ENCODE measurements at regions not wholly inside any gene's neighbourhood (a gene's known extent, or its start where the extent isn't known, plus 50 kb on each side); places are given as distances from the start of the nearest gene placed in this dataset.

GRCh38 chr6:164721460-164721859 lies 587.9 kb downstream of the C6orf118 start:
- Histone ChIP-seq H2AFZ (ENCODE audit: low read depth, low read length, poor library complexity, severe bottlenecking) (no peak overlapping the region), H3K9me2 (ENCODE audit: insufficient read depth) (no peaks in the 10 kb centered on the region), H3K4me1 (ENCODE audit: control insufficient read depth in 1 of 2, insufficient read depth in 2 of 2, low read length in 2 of 2) (no peaks in the 10 kb centered on the region), H3K9ac (ENCODE audit: low read length) (no peak overlapping the region), H3K4me2 (ENCODE audit: low read length) (no peak overlapping the region), H3K9me3 (ENCODE audit: control insufficient read depth in 1 of 2, insufficient read depth in 1 of 2, low read depth in 1 of 2, low read length in 2 of 2) (peaks cover 3 to 5% of the 10 kb centered on the region in 2 experiments; a peak in 2 of 4 replicates), H3K27me3 (ENCODE audit: insufficient read depth, low read length) (no peaks in the 10 kb centered on the region), H3K4me3 (replicated peaks in 1 of 2; ENCODE audit: low read depth in 1 of 2, low read length in 2 of 2) (no peak overlapping the region), H4K20me1 (ENCODE audit: insufficient read depth) (no peaks in the 10 kb centered on the region), H3K79me2 (ENCODE audit: insufficient read depth, low read length) (no peaks in the 10 kb centered on the region), H3K36me3 (ENCODE audit: control insufficient read depth in 1 of 2, insufficient read depth in 2 of 2, low read length in 2 of 2) (no peaks in the 10 kb centered on the region), H3K27ac (ENCODE audit: low read depth, low read length) (no peak overlapping the region)
- no peak for TF ChIP-seq ELF1 (IDR thresholded peaks at IDR 0.05; ENCODE audit: borderline replicate concordance, low read depth)
- TF ChIP-seq ZNF274 (IDR thresholded peaks at IDR 0.05; ENCODE audit: low read depth, low read length): no peak
- TF ChIP-seq SIN3A (IDR thresholded peaks at IDR 0.05; ENCODE audit: low read depth): no peak
- TF ChIP-seq FOSL1 (IDR thresholded peaks at IDR 0.05; ENCODE audit: low read depth): no peak
- no peak for ATAC-seq
- POLR2A ChIA-PET: no interaction called here
- DNase-seq (ENCODE audit: low read depth, low spot score): no peak
- BruUV-seq (replicated peaks): no TSS peak
- RAD21 ChIA-PET (ENCODE audit: low non-redundant PET in 1 of 2, low total read pairs in 2 of 2, uncharacterized antibody in 2 of 2, unreplicated experiment in 2 of 2): no interaction called here
- CTCF ChIA-PET: no interaction called here
- intact Hi-C loops (cut with micrococcal nuclease): no loop called here

DNA sequence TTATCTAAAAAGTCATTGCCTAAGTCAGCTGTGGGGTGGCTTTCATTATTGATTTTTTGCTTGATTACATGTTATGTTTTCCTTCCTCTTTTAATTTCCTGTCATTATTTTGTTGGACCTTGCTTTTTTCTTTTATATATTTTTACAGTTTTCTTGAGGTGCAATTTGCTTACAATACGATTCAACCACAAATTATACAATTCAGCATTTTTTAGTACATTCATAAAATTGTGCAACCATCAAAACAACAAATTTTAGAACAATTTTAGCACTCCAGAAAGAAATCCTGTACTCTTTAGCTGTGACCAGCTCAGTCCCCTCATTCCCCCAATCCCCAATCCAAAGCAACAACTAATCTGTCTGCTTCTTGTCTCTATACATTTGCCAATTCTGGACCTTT lies 608.9 kb downstream of the C6orf118 start:
- Histone ChIP-seq H2AFZ (ENCODE audit: low read depth, low read length, poor library complexity, severe bottlenecking) (no peak overlapping the region), H4K20me1 (ENCODE audit: insufficient read depth) (no peaks in the 10 kb centered on the region), H3K27me3 (ENCODE audit: insufficient read depth, low read length) (no peaks in the 10 kb centered on the region), H3K9me2 (ENCODE audit: insufficient read depth) (no peaks in the 10 kb centered on the region), H3K9me3 (ENCODE audit: control insufficient read depth in 1 of 2, insufficient read depth in 1 of 2, low read depth in 1 of 2, low read length in 2 of 2) (peaks cover 0 to 16% of the 10 kb centered on the region in 2 experiments; a peak in 2 of 4 replicates), H3K9ac (ENCODE audit: low read length) (no peak overlapping the region), H3K4me1 (ENCODE audit: control insufficient read depth in 1 of 2, insufficient read depth in 2 of 2, low read length in 2 of 2) (no peaks in the 10 kb centered on the region), H3K4me3 (replicated peaks in 1 of 2; ENCODE audit: low read depth in 1 of 2, low read length in 2 of 2) (no peak overlapping the region), H3K27ac (ENCODE audit: low read depth, low read length) (no peak overlapping the region), H3K4me2 (ENCODE audit: low read length) (no peak overlapping the region), H3K36me3 (ENCODE audit: control insufficient read depth in 1 of 2, insufficient read depth in 2 of 2, low read length in 2 of 2) (no peaks in the 10 kb centered on the region), H3K79me2 (ENCODE audit: insufficient read depth, low read length) (no peaks in the 10 kb centered on the region)
- RAD21 ChIA-PET (ENCODE audit: low non-redundant PET in 1 of 2, low total read pairs in 2 of 2, uncharacterized antibody in 2 of 2, unreplicated experiment in 2 of 2): no interaction called here
- ATAC-seq (no peak), DNase-seq (ENCODE audit: low read depth, low spot score) (no peak)
- CTCF ChIA-PET: no interaction called here
- BruUV-seq (replicated peaks): no TSS peak
- intact Hi-C loops (cut with micrococcal nuclease): no loop called here
- TF ChIP-seq ZNF274 (IDR thresholded peaks at IDR 0.05; ENCODE audit: low read depth, low read length) (no peak), SP1 (IDR thresholded peaks at IDR 0.05; ENCODE audit: low read depth) (no peak), JUND (IDR thresholded peaks at IDR 0.05) (no peak), TCF7L2 (IDR thresholded peaks at IDR 0.05; ENCODE audit: borderline replicate concordance, extremely low read depth, insufficient read depth, insufficient read length) (no peak), POLR2A (IDR thresholded peaks at IDR 0.05; ENCODE audit: borderline replicate concordance, extremely low read depth, insufficient read depth, insufficient read length) (no peak), ZBTB33 (IDR thresholded peaks at IDR 0.05; ENCODE audit: extremely low read depth, insufficient replicate concordance, low read length) (no peak)
- TF ChIP-seq, protein P1, sequence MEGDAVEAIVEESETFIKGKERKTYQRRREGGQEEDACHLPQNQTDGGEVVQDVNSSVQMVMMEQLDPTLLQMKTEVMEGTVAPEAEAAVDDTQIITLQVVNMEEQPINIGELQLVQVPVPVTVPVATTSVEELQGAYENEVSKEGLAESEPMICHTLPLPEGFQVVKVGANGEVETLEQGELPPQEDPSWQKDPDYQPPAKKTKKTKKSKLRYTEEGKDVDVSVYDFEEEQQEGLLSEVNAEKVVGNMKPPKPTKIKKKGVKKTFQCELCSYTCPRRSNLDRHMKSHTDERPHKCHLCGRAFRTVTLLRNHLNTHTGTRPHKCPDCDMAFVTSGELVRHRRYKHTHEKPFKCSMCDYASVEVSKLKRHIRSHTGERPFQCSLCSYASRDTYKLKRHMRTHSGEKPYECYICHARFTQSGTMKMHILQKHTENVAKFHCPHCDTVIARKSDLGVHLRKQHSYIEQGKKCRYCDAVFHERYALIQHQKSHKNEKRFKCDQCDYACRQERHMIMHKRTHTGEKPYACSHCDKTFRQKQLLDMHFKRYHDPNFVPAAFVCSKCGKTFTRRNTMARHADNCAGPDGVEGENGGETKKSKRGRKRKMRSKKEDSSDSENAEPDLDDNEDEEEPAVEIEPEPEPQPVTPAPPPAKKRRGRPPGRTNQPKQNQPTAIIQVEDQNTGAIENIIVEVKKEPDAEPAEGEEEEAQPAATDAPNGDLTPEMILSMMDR (IDR thresholded peaks at IDR 0.05 in 2 of 3, conservative IDR thresholded peaks at IDR 0.05 in 1 of 3; ENCODE audit: borderline replicate concordance in 1 of 3, insufficient read depth in 1 of 3, low read depth in 2 of 3, low read length in 2 of 3): no peak
- POLR2A ChIA-PET: no interaction called here
